GM19324 (cell line): ENCODE measurements at regions not wholly inside any gene's neighbourhood (a gene's known extent, or its start where the extent isn't known, plus 50 kb on each side); places are given as distances from the start of the nearest gene placed in this dataset.
"Not testable (repeated sequence)": the region's sequence is repeated elsewhere in the genome, so short reads cannot be mapped to it uniquely, and the experiment has no call there.

Source experiments
- ATAC-seq: cut with Tn5 transposase; IDR thresholded peaks from one replicate; pipeline ENCODE4 v1.9.1; 2021; ENCODE audit warnings: mild to moderate bottlenecking, moderate library complexity; ENCODE audit not compliant: unreplicated experiment, low FRiP score

- no peak for ATAC-seq
Observed at GRCh38 chr20:19867074-19867473, 109.0 kb downstream of the RIN2 start.

DNA sequence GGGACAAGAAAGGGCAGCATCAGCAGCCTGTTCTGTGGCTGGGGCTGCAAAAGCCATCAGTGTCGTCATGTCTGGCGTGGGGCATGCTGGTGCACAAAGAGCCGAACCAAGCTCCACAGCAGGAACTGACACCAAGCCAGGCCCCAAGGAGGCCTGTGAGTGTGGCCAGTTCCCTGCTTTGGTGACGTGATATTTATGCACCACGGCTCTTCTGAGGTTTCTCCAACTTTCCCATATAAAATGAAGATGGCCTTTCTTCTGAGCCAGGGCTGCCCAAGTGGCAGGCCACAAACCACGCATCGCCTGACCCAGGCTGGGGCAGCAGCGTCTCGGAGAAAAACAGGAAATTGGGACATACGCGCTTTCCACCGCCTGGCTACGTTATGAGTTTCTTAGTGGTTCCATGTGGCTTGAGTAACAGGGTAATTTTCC lies 109.9 kb downstream of the RIN2 start:
- no peak for ATAC-seq

DNA sequence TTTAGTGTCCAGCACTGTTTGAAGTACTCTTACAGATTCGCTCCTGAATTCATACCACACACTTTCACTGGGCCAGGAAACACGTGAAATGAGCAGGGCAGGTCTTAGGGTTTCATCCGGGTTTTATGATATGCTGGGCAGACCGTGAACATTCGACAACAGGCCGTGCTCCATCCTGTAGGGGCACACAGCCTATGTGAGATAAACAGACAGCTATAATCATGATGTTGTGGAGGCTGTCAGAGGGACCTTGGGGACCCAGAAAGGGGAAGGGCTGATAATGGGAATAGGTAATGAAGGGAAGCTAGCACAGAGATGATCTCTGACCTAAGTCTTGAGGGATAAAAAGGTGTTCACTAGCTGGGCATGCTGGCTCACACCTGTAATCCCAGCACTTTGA lies 110.4 kb downstream of the RIN2 start:
- ATAC-seq: no peak

DNA sequence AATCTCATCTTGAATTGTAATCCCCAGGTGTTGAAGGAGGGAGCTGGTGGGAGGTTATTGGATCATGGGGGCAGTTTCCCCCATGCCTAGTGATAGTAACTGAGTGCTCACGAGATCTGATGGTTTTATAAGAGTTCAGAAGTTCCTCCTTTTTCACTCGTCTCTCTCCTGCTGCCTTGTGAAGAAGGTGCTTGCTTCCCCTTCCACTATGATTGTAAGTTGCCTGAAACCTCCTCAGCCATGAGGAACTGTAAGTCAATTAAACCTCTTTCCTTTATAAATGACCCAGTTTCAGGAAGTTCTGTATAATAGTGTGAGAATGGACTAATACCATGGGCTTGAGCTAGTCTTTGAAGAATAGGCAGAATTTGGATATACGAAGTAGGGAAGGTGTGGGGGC lies 113.9 kb downstream of the RIN2 start:
- ATAC-seq: no peak

GRCh38 chr20:19874040-19874727 lies 116.1 kb downstream of the RIN2 start:
- ATAC-seq: no peak

DNA sequence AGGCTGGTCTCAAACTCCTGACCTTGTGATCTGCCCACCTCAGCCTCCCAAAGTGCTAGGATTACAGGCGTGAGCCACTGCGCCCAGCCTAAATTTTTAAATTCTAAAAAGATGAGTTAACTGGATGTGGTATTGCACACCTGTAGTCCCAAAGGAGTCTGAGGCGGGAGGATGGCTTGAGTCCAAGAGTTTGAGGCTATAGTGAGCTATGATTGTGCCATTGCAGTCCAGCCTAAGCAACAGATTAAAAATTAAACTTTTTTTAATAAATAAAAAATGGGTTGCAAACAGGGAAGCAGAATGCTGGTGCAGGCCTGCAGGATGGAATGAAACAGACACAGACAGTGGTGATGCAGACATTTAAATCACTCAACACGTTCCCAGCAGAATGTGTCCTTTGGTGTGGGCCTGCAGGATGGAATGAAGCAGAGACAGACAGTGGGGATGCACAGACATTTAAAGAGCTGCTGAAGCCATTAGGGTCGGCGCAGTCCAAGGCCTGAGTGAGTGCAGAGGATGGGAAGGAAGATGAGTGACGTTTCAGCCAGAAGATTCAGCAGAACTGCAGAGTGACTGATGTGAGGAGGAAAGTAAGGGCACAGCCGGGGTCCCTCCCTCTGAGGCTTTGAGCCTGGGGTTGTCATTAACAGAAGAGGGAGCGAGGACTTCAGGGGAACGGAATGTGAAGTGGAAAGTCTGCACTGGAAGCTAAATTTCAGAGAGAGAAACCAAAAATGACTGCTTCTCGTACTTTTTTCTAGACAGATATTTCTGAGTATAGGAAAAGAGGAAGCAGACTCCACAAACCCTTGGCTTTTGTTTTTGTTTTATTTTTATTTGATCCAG lies 117.5 kb downstream of the RIN2 start:
- ATAC-seq: no peak

DNA sequence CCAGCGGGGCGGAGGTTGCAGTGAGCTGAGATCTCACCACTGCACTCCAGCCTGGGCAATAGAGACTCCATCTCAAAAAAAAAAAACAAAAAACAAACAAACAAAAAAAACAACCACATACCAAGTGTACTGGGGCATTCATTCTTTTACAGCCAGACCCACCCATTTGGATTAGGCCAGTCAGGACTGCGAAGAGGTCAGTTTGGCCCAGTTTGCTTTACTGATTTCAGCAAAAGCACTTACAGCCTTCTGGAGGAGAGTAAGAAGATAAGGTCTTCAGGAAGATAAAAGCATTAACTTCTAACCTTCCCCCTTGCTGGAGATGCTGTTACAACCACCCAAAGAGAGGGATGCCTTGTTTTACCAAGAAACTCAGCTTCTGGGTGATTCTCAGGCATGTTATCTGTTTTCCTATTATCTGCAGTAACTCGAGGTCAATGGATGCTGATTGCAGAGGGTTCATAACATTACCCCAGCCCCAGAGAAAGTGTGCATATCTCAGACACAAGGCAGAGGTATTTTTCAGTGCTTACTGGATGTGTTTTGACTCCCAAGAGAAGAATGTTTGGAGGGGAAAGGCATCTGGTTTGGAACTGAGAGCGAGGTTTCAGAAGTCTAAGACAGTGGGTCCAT lies 118.9 kb downstream of the RIN2 start:
- no peak for ATAC-seq

- not testable (repeated sequence) for ATAC-seq
Observed at GRCh38 chr20:19879874-19880255, 121.8 kb downstream of the RIN2 start.

DNA sequence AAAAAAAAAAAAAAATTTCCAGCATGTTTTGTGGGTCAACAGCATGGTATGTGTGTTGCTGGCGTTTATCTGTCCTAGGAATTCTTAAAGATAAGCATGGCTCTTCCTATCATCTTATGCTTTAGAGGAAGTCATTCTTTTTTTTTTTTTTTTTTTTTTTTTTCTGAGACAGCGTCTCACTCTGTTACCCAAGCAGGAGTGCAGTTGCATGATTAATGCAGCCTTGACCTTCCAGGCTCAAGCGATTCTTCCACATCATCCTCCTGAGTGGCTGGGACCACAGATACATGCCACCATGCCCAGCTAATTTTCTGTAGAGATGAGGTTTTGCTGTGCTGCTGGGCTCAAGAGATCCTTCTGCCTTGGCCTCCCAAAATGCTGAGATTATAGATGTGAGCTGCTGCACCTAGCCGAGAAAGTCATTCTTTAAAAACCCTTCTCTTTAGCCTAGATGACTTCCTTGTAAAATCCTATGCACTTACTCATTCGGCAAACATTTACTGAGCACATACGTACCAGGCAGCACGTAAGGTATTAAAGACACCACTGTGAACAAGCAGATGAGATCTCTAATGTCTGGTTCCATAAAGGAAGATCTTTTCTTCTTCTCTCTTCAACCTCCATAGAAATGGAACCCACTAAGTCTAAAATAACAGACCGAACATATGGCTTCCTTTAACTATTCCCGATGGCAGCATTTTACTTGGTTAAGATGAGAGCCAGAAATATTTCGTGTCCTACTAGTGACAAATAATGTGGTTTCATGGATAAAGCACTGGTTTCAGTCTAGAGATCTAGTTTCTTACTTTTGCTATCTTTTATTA lies 122.4 kb downstream of the RIN2 start:
- ATAC-seq: no peak

DNA sequence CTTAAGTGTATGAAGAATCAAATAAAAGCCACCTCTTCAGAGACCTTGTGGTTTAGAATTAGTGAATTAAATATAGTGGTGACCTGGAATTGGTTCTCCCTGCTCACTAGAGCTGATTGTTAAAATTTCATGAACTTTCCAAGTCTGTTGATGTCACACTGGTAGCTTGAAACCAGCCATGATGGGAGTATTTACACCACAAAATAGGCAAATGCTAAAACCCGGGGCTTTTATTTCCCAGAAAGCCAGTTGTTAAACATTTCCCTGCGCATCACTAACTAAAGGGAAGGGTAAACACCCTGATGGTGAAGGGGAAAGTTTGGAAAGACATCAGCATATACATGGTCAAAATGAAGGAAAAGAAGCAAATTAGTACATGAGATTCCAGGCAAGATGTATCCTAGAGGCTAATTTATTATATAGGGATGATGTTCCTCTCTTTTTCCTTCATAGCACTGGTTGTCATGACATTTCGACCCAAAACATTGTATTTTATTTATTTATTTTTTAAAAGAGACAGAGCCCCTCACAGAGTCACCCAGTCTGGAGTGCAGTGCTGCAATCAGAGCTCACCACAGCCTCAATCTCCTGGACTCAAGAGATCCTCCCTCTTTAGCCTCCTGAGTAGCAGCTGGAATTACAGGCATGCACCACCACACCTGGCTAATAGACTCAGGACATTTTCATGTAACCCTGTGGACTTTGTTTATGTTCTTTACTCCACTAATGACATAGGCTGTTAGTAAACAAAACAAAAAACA lies 123.2 kb downstream of the RIN2 start:
- ATAC-seq: no peak

- no peak for ATAC-seq
Observed at GRCh38 chr20:19881990-19882389, 123.9 kb downstream of the RIN2 start.

DNA sequence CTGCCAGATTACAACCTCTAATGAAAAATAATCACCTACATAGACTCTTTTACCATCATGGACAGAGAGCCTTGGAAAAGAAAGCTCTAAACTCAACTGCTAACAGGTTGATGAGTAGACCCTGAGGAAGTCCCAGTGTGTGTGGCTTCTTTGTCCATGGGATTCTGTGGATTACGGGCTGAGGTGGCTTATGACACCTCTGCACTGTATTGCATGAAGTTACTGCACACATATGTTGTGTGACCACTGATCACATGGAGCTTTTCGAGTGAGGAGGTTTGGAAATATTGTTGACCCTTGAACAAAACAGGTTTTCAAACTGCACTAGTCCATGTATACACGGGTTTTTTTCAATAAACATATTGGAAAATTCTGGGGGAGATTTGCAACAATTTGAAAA lies 124.4 kb downstream of the RIN2 start:
- no peak for ATAC-seq

- no peak for ATAC-seq
Observed at GRCh38 chr20:19883501-19883900, 125.4 kb downstream of the RIN2 start.

GRCh38 chr20:19885594-19885938 lies 127.5 kb downstream of the RIN2 start:
- no peak for ATAC-seq

DNA sequence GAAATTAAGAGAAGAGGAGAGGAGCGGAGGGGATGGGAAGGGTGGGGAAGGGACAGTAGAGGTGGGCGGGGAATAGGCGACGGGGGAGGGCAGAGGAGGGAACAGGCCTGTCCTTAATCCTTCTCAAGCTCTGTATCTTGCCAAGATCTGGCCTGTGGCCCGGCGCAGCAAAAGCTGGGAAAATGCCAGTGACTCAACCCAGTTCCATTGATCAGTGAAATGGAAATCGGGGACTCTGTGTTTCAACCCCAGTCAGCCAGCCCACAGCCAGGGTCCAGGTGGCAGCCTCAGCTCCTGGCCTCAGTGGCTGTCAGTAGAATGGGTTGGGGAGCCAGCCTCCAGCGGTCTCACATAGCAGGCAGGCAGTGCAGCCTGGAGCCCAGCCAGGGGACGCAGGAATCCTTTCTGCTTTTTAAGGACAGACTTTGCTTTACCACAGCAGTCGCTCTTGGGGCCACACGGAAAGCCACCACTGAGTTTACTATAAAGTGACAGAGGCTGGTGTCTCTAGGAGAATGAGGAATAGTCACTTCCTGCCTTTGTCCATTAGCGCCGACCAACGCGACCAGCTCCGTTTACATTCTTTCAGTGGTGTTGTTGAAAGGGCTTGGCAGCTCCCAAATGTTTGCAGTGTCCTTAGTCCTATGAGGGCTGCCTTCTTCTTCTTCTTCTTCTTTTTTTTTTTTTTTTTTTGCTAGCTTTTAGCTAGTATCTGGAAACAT lies 128.0 kb downstream of the RIN2 start:
- no peak for ATAC-seq

- ATAC-seq: no peak
Observed at GRCh38 chr20:19886661-19887288, 128.7 kb downstream of the RIN2 start.

- no peak for ATAC-seq
Observed at GRCh38 chr20:19887556-19888268, 129.4 kb upstream of the NAA20 start.

DNA sequence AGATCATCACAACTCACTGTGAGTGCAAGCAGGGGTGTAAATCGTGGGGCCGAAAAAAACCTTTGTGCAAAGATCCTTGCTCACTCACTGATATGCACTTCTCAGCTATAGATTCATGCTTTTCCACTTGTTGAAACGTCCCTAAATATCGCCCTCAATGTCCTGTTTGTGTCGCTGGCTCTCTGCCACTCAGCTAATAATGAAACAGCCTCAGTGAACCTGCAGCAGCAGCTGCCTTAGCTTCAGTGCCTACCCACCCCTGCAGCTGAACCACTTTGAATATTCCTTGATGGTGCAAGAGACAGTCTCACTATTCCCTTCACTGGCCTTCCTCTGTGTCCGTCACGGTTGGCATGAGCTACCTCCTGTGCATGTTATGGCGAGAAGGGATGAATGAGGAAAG lies 128.9 kb upstream of the NAA20 start:
- ATAC-seq: no peak
